ENCODE measurements at regions not wholly inside any gene's neighbourhood (a gene's known extent, or its start where the extent isn't known, plus 50 kb on each side); places are given as distances from the start of the nearest gene placed in this dataset.

GRCh38 chr20:25135031-25135430, 53.1 kb upstream of the VSX1 start:
- ChIA-PET CTCF (no interaction called here), POLR2A (no interaction called here)
- Histone ChIP-seq H3K27me3 (replicated peaks in 1 of 2; ENCODE audit: control insufficient read depth in 2 of 2, extremely low read depth in 1 of 2, insufficient read depth in 2 of 2, low read length in 1 of 2) (peaks cover 0 to 18% of the 10 kb centered on the region in 2 experiments), H3K4me3 (ENCODE audit: control insufficient read depth in 1 of 2, extremely low read depth in 1 of 2, low read length in 1 of 2) (no peak overlapping the region), H3K36me3 (ENCODE audit: control insufficient read depth in 2 of 2, extremely low read depth in 1 of 2, insufficient read depth in 1 of 2, low read length in 1 of 2) (no peaks in the 10 kb centered on the region), H3K9me3 (no peaks in the 10 kb centered on the region), H3K27ac (ENCODE audit: low read length) (no peak overlapping the region), H3K4me1 (ENCODE audit: control insufficient read depth in 1 of 2, extremely low read depth in 1 of 2, insufficient read depth in 2 of 2, low read length in 2 of 2) (no peaks in the 10 kb centered on the region)
- ATAC-seq (replicated peaks in 1 of 4) (no peak), DNase-seq (no peak)
- Mint-ChIP-seq H3K9me3 (no peaks in the 10 kb centered on the region), H3K36me3 (no peaks in the 10 kb centered on the region), H3K4me3 (no peak overlapping the region), H3K27me3 (peaks cover 0 to 11% of the 10 kb centered on the region in 2 donors), H3K4me1 (no peaks in the 10 kb centered on the region), H3K27ac (no peak overlapping the region)
- WGBS (ENCODE audit: insufficient coverage), result 92% methylated on average over 6 of the region's 7 CpGs

GRCh38 chr20:25136056-25136455, 54.1 kb upstream of the VSX1 start:
- POLR2A ChIA-PET, result no interaction called here
- no peak for ATAC-seq (replicated peaks in 1 of 4)
- Histone ChIP-seq H3K27me3 (replicated peaks in 1 of 2; ENCODE audit: control insufficient read depth in 2 of 2, extremely low read depth in 1 of 2, insufficient read depth in 2 of 2, low read length in 1 of 2) (peaks cover 0 to 24% of the 10 kb centered on the region in 2 experiments), H3K9me3 (no peaks in the 10 kb centered on the region), H3K27ac (ENCODE audit: low read length) (no peak overlapping the region), H3K4me1 (ENCODE audit: control insufficient read depth in 1 of 2, extremely low read depth in 1 of 2, insufficient read depth in 2 of 2, low read length in 2 of 2) (no peaks in the 10 kb centered on the region), H3K36me3 (ENCODE audit: control insufficient read depth in 2 of 2, extremely low read depth in 1 of 2, insufficient read depth in 1 of 2, low read length in 1 of 2) (no peaks in the 10 kb centered on the region), H3K4me3 (ENCODE audit: control insufficient read depth in 1 of 2, extremely low read depth in 1 of 2, low read length in 1 of 2) (no peak overlapping the region)
- Mint-ChIP-seq H3K4me1 (no peaks in the 10 kb centered on the region), H3K4me3 (no peak overlapping the region), H3K27me3 (peaks cover 0 to 11% of the 10 kb centered on the region in 2 donors), H3K27ac (no peak overlapping the region), H3K36me3 (no peaks in the 10 kb centered on the region), H3K9me3 (no peaks in the 10 kb centered on the region)
- no peak for DNase-seq
- 100% methylated on average over 1 of the region's 1 CpG for WGBS (ENCODE audit: insufficient coverage)
- CTCF ChIA-PET, result no interaction called here

- H3K9me3 ChIP-seq, result no peaks in the 10 kb centered on the region
- ChIA-PET CTCF (no interaction called here), POLR2A (no interaction called here)
- 57% methylated on average over 4 of the region's 6 CpGs for WGBS (ENCODE audit: insufficient coverage)
- Mint-ChIP-seq H3K27me3 (peaks cover 4 to 13% of the 10 kb centered on the region in 2 donors), H3K9me3 (no peaks in the 10 kb centered on the region), H3K36me3 (no peaks in the 10 kb centered on the region), H3K4me3 (no peak overlapping the region), H3K27ac (no peak overlapping the region), H3K4me1 (no peaks in the 10 kb centered on the region)
- H3K36me3 ChIP-seq (ENCODE audit: control insufficient read depth in 2 of 2, extremely low read depth in 1 of 2, insufficient read depth in 1 of 2, low read length in 1 of 2), result no peaks in the 10 kb centered on the region
- H3K4me3 ChIP-seq (ENCODE audit: control insufficient read depth in 1 of 2, extremely low read depth in 1 of 2, low read length in 1 of 2), result no peak overlapping the region
- DNase-seq, result no peak
- H3K4me1 ChIP-seq (ENCODE audit: control insufficient read depth in 1 of 2, extremely low read depth in 1 of 2, insufficient read depth in 2 of 2, low read length in 2 of 2), result no peaks in the 10 kb centered on the region
- no peak overlapping the region for H3K27ac ChIP-seq (ENCODE audit: low read length)
- H3K27me3 ChIP-seq (replicated peaks in 1 of 2; ENCODE audit: control insufficient read depth in 2 of 2, extremely low read depth in 1 of 2, insufficient read depth in 2 of 2, low read length in 1 of 2), result peaks cover 0 to 27% of the 10 kb centered on the region in 2 experiments
- ATAC-seq (replicated peaks in 1 of 4), result no peak
Observed at GRCh38 chr20:25136643-25137559, 55.0 kb upstream of the VSX1 start.

GRCh38 chr20:25139029-25139705, 56.3 kb upstream of the ENTPD6 start:
- CTCF ChIA-PET, result no interaction called here
- no peaks in the 10 kb centered on the region for H3K9me3 ChIP-seq

GRCh38 chr20:25140968-25141367, 54.5 kb upstream of the ENTPD6 start:
- H3K4me1 ChIP-seq (ENCODE audit: control insufficient read depth in 1 of 2, extremely low read depth in 1 of 2, insufficient read depth in 2 of 2, low read length in 2 of 2), result no peaks in the 10 kb centered on the region
- H3K4me1 Mint-ChIP-seq, result no peaks in the 10 kb centered on the region
- no peak for ATAC-seq (replicated peaks in 1 of 4)
- no peaks in the 10 kb centered on the region for H3K9me3 ChIP-seq
- H3K27me3 Mint-ChIP-seq, result peaks cover 3 to 4% of the 10 kb centered on the region in 2 donors
- H3K4me3 ChIP-seq (ENCODE audit: control insufficient read depth in 1 of 2, extremely low read depth in 1 of 2, low read length in 1 of 2), result no peak overlapping the region
- no peaks in the 10 kb centered on the region for H3K36me3 Mint-ChIP-seq
- DNase-seq, result no peak
- POLR2A ChIA-PET, result no interaction called here
- CTCF ChIA-PET, result no interaction called here
- no peak overlapping the region for H3K27ac ChIP-seq (ENCODE audit: low read length)
- H3K9me3 Mint-ChIP-seq, result no peaks in the 10 kb centered on the region
- no peak overlapping the region for H3K27ac Mint-ChIP-seq
- H3K36me3 ChIP-seq (ENCODE audit: control insufficient read depth in 2 of 2, extremely low read depth in 1 of 2, insufficient read depth in 1 of 2, low read length in 1 of 2), result no peaks in the 10 kb centered on the region
- no peak overlapping the region for H3K4me3 Mint-ChIP-seq
- H3K27me3 ChIP-seq (replicated peaks in 1 of 2; ENCODE audit: control insufficient read depth in 2 of 2, extremely low read depth in 1 of 2, insufficient read depth in 2 of 2, low read length in 1 of 2), result peaks cover 0 to 11% of the 10 kb centered on the region in 2 experiments
- 94% methylated on average over 5 of the region's 5 CpGs for WGBS (ENCODE audit: insufficient coverage)

More at GRCh38 chr20:25139029-25139705, 56.3 kb upstream of the ENTPD6 start:
- Mint-ChIP-seq H3K27me3 (peaks cover 3 to 4% of the 10 kb centered on the region in 2 donors), H3K4me1 (no peaks in the 10 kb centered on the region), H3K9me3 (no peaks in the 10 kb centered on the region), H3K36me3 (no peaks in the 10 kb centered on the region), H3K27ac (no peak overlapping the region), H3K4me3 (no peak overlapping the region)
- 88% methylated on average over 9 of the region's 12 CpGs for WGBS (ENCODE audit: insufficient coverage)
- Histone ChIP-seq H3K36me3 (ENCODE audit: control insufficient read depth in 2 of 2, extremely low read depth in 1 of 2, insufficient read depth in 1 of 2, low read length in 1 of 2) (no peaks in the 10 kb centered on the region), H3K4me1 (ENCODE audit: control insufficient read depth in 1 of 2, extremely low read depth in 1 of 2, insufficient read depth in 2 of 2, low read length in 2 of 2) (no peaks in the 10 kb centered on the region), H3K27ac (ENCODE audit: low read length) (no peak overlapping the region), H3K4me3 (ENCODE audit: control insufficient read depth in 1 of 2, extremely low read depth in 1 of 2, low read length in 1 of 2) (no peak overlapping the region), H3K27me3 (replicated peaks in 1 of 2; ENCODE audit: control insufficient read depth in 2 of 2, extremely low read depth in 1 of 2, insufficient read depth in 2 of 2, low read length in 1 of 2) (peaks cover 0 to 15% of the 10 kb centered on the region in 2 experiments)
- POLR2A ChIA-PET, result no interaction called here
- ATAC-seq (replicated peaks in 1 of 4) (no peak), DNase-seq (no peak)

- 82% methylated on average over 3 of the region's 3 CpGs for WGBS (ENCODE audit: insufficient coverage)
- Histone ChIP-seq H3K4me1 (ENCODE audit: control insufficient read depth in 1 of 2, extremely low read depth in 1 of 2, insufficient read depth in 2 of 2, low read length in 2 of 2) (no peaks in the 10 kb centered on the region), H3K4me3 (ENCODE audit: control insufficient read depth in 1 of 2, extremely low read depth in 1 of 2, low read length in 1 of 2) (no peak overlapping the region), H3K36me3 (ENCODE audit: control insufficient read depth in 2 of 2, extremely low read depth in 1 of 2, insufficient read depth in 1 of 2, low read length in 1 of 2) (no peaks in the 10 kb centered on the region), H3K9me3 (no peaks in the 10 kb centered on the region), H3K27ac (ENCODE audit: low read length) (no peak overlapping the region), H3K27me3 (replicated peaks in 1 of 2; ENCODE audit: control insufficient read depth in 2 of 2, extremely low read depth in 1 of 2, insufficient read depth in 2 of 2, low read length in 1 of 2) (peaks cover 1 to 14% of the 10 kb centered on the region in 2 experiments)
- ATAC-seq (replicated peaks in 1 of 4) (no peak), DNase-seq (no peak)
- Mint-ChIP-seq H3K9me3 (no peaks in the 10 kb centered on the region), H3K27me3 (peaks cover 4 to 6% of the 10 kb centered on the region in 2 donors), H3K36me3 (no peaks in the 10 kb centered on the region), H3K27ac (no peak overlapping the region), H3K4me3 (no peak overlapping the region), H3K4me1 (no peaks in the 10 kb centered on the region)
- POLR2A ChIA-PET, result no interaction called here
- CTCF ChIA-PET, result no interaction called here
Observed at GRCh38 chr20:25142435-25142834, 53.1 kb upstream of the ENTPD6 start.

Data from T-cell (primary cell).